HFFc6 (cell line): ENCODE measurements at regions not wholly inside any gene's neighbourhood (a gene's known extent, or its start where the extent isn't known, plus 50 kb on each side); places are given as distances from the start of the nearest gene placed in this dataset.

Experiments
- DNase-seq: peaks from one replicate; pipeline ENCODE4 v3.0.0-alpha.2; 2018
- H3K27ac Mint-ChIP-seq: 2 replicates; pipeline ENCODE4 v1.8.0; 2020; ENCODE audit warnings: mild to moderate bottlenecking, mixed read lengths
- H3K27me3 Mint-ChIP-seq: 2 replicates; pipeline ENCODE4 v1.8.0; 2021; ENCODE audit warnings: mild to moderate bottlenecking, moderate library complexity, mixed read lengths; ENCODE audit not compliant: insufficient read depth
- H3K36me3 Mint-ChIP-seq: 2 replicates; pipeline ENCODE4 v1.8.0; 2021; ENCODE audit warnings: low read depth, mixed read lengths
- H3K4me1 Mint-ChIP-seq: 2 replicates; pipeline ENCODE4 v1.8.0; 2020; ENCODE audit warnings: low read depth, mixed read lengths
- H3K4me3 Mint-ChIP-seq: 2 replicates; pipeline ENCODE4 v1.8.0; 2020; ENCODE audit warnings: mild to moderate bottlenecking, moderate library complexity, mixed read lengths
- H3K9me3 Mint-ChIP-seq: 2 replicates; pipeline ENCODE4 v1.8.0; 2020; ENCODE audit warnings: mild to moderate bottlenecking, mixed read lengths
- TF ChIP-seq, protein P1 (sequence below): fragments of 200-600 bp; sonication (generic); IDR thresholded peaks from 2 replicates; pipeline ENCODE4 v1.5.0; 2021; ENCODE audit warnings: antibody characterized with exemption, mild to moderate bottlenecking

GRCh38 chr6:159427771-159428170, 258.6 kb downstream of the FNDC1 start:
- Mint-ChIP-seq H3K4me1 (no peaks in the 10 kb centered on the region), H3K27ac (no peak overlapping the region), H3K36me3 (no peaks in the 10 kb centered on the region), H3K4me3 (no peak overlapping the region), H3K9me3 (peaks cover 24% of the 10 kb centered on the region), H3K27me3 (no peaks in the 10 kb centered on the region)
- TF ChIP-seq, protein P1, sequence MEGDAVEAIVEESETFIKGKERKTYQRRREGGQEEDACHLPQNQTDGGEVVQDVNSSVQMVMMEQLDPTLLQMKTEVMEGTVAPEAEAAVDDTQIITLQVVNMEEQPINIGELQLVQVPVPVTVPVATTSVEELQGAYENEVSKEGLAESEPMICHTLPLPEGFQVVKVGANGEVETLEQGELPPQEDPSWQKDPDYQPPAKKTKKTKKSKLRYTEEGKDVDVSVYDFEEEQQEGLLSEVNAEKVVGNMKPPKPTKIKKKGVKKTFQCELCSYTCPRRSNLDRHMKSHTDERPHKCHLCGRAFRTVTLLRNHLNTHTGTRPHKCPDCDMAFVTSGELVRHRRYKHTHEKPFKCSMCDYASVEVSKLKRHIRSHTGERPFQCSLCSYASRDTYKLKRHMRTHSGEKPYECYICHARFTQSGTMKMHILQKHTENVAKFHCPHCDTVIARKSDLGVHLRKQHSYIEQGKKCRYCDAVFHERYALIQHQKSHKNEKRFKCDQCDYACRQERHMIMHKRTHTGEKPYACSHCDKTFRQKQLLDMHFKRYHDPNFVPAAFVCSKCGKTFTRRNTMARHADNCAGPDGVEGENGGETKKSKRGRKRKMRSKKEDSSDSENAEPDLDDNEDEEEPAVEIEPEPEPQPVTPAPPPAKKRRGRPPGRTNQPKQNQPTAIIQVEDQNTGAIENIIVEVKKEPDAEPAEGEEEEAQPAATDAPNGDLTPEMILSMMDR, result no peak
- DNase-seq, result no peak

DNA sequence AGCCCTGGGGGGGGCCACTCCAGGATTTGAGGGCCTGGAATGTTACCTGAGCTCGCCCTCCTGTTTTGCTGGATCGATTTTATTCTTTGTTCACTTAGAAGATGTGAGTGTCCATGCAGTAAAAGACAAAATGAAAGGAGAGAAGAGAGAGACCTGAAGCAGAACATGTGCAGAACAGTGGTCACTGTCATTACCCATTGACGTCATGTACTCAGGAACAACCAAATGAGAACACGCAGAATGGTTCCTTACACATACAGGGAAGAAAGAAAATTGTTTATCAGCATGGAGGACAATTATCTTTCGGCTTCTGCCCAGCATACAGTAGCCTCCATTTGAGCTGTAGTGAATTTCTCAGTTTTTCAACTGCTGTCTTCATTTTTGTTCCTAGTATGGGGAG, 258.1 kb downstream of the FNDC1 start:
- Mint-ChIP-seq H3K9me3 (peaks cover 25% of the 10 kb centered on the region), H3K27me3 (no peaks in the 10 kb centered on the region), H3K36me3 (no peaks in the 10 kb centered on the region), H3K4me3 (no peak overlapping the region), H3K4me1 (no peaks in the 10 kb centered on the region), H3K27ac (no peak overlapping the region)
- no peak for DNase-seq
- TF ChIP-seq, protein P1, result no peak

GRCh38 chr6:159425421-159425820, 256.2 kb downstream of the FNDC1 start:
- DNase-seq, result no peak
- Mint-ChIP-seq H3K27me3 (no peaks in the 10 kb centered on the region; the same call in 1 of the 2 replicates), H3K4me1 (no peaks in the 10 kb centered on the region), H3K27ac (no peak overlapping the region), H3K36me3 (no peaks in the 10 kb centered on the region), H3K4me3 (no peak overlapping the region), H3K9me3 (peaks cover 29% of the 10 kb centered on the region)
- TF ChIP-seq, protein P1, result no peak

DNA sequence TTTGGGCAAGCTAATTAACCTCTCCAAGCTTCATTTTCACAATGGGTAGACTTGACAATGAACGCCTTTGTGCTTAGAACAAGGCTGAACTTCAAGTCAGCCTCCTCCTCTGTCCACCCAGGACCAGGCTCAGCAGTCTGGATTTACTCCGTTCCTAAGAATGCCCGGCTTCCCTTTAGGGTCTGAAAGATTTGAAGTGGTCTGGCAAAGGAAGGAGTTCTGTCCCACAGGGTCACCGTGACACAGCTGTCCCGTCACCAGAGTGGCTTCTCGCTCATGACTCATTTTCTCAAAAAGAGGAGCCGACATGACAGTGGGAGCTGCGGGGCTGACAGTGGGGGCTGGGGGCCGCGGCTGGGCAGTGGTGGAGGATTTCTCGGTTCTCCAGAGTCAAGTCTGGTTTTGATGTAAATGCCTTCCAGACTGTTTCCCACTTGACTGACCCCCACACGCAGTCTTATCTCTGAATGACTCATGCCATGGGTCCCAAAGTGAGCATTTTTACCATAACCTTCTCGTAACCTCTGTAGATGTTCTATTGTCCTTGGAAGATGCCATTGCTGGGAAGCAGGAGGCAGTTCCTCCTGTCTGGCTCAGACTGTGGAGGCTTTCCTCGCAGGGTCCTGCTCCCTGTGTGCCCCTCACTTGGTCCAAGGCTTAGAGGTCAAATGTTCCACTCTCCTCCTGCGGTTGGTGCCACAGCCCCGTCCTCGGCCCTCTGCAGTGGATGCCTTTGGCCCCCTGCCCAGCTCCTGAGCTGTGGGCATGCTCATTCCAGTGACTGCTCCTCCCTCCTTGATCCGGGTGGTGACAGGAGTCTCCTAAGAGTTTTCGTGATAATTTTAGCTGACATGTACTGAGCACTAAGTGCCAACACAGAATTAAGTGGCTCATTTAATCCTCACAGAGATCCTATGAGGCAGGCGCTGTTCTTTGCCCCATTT, 253.1 kb downstream of the FNDC1 start:
- DNase-seq, result no peak
- Mint-ChIP-seq H3K4me3 (no peak overlapping the region), H3K36me3 (no peaks in the 10 kb centered on the region), H3K27me3 (no peaks in the 10 kb centered on the region; the same call in 1 of the 2 replicates), H3K9me3 (peaks cover 25% of the 10 kb centered on the region), H3K27ac (no peak overlapping the region), H3K4me1 (no peaks in the 10 kb centered on the region)
- TF ChIP-seq, protein P1, result no peak

DNA sequence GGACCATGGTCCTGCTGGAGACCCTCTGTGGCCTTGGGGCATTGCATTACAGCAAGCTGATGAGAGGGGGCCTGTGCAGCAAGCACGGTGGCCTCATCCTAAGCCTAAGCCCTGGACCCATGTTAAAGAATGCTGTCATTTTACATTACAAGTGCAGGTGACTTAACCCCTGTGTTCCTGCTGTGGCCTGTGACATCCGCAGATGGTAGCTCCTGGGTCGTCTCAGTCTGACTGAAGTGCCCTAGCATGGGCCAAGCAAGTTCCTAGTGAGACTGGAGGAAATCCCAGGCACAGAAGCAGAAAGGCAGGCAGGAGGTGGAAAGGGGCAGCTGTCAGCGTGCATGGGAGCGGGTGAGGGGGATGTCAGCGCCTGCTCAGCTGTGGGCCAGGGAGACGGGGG, 252.4 kb downstream of the FNDC1 start:
- TF ChIP-seq, protein P1, result no peak
- H3K9me3 Mint-ChIP-seq, result peaks cover 24% of the 10 kb centered on the region
- no peak for DNase-seq
- H3K4me3 Mint-ChIP-seq, result no peak overlapping the region
- H3K27me3 Mint-ChIP-seq, result no peaks in the 10 kb centered on the region; the same call in 1 of the 2 replicates
- H3K36me3 Mint-ChIP-seq, result no peaks in the 10 kb centered on the region
- H3K27ac Mint-ChIP-seq, result no peak overlapping the region
- H3K4me1 Mint-ChIP-seq, result no peaks in the 10 kb centered on the region
